ENCODE measurements at regions not wholly inside any gene's neighbourhood (a gene's known extent, or its start where the extent isn't known, plus 50 kb on each side); places are given as distances from the start of the nearest gene placed in this dataset.

DNA sequence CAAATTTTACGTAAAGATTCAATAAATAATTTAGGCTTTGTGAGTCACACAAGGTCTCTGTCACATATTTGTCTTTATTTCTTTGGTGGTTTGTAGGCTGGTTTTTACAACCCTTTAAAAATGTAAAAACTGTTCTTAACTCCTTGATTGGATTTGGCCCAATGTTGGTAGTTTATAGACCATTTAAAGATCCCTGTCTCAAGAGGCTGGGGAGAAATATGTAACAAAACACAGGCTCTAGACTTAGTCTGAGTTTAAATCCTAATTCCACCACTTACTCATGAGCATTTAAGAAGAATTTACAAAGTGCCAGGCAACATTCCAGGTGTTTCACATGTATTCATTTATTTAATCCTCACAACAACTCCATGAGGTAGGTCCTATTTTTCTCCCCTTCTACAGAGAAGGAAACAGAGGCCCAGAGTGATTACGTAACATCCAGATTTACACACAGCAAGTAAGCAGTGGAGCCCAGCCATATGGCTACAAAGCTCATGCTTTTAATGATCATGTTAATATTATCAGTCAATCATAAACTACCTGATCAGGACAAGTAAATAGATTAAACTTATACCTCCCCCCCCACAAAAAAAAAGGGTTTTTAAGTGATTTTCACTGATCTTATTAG, 416.6 kb upstream of the ACVR2A start:
- Histone ChIP-seq H3K4me3 (ENCODE audit: low read length) (no peak overlapping the region), H3K27me3 (ENCODE audit: control insufficient read depth in 1 of 2, insufficient read depth in 2 of 2, low read length in 2 of 2) (no peaks in the 10 kb centered on the region), H3K9me3 (ENCODE audit: control insufficient read depth in 1 of 2, insufficient read depth in 1 of 2, low read length in 2 of 2) (no peaks in the 10 kb centered on the region), H3K36me3 (ENCODE audit: insufficient read depth, low read length) (no peaks in the 10 kb centered on the region), H3K4me1 (ENCODE audit: insufficient read depth, low read length) (no peaks in the 10 kb centered on the region), H3K27ac (ENCODE audit: low read depth in 1 of 2, low read length in 2 of 2) (no peak overlapping the region)
- ChIA-PET POLR2A (no interaction called here), CTCF (no interaction called here)
- no peaks in the 10 kb centered on the region for H3K36me3 Mint-ChIP-seq (ENCODE audit: low read depth)
- intact Hi-C loops (cut with DNase I, micrococcal nuclease) = no loop called here
- H3K4me1 Mint-ChIP-seq (ENCODE audit: low read depth) = no peaks in the 10 kb centered on the region
- no peak for DNase-seq
- ATAC-seq (ENCODE audit: poor library complexity) = no peak
- no peak overlapping the region for H3K27ac Mint-ChIP-seq
- H3K4me3 Mint-ChIP-seq = no peak overlapping the region
- TF ChIP-seq, protein P1, sequence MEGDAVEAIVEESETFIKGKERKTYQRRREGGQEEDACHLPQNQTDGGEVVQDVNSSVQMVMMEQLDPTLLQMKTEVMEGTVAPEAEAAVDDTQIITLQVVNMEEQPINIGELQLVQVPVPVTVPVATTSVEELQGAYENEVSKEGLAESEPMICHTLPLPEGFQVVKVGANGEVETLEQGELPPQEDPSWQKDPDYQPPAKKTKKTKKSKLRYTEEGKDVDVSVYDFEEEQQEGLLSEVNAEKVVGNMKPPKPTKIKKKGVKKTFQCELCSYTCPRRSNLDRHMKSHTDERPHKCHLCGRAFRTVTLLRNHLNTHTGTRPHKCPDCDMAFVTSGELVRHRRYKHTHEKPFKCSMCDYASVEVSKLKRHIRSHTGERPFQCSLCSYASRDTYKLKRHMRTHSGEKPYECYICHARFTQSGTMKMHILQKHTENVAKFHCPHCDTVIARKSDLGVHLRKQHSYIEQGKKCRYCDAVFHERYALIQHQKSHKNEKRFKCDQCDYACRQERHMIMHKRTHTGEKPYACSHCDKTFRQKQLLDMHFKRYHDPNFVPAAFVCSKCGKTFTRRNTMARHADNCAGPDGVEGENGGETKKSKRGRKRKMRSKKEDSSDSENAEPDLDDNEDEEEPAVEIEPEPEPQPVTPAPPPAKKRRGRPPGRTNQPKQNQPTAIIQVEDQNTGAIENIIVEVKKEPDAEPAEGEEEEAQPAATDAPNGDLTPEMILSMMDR (IDR thresholded peaks at IDR 0.05) = no peak
- H3K27me3 Mint-ChIP-seq = no peaks in the 10 kb centered on the region
- H3K9me3 Mint-ChIP-seq = no peaks in the 10 kb centered on the region

DNA sequence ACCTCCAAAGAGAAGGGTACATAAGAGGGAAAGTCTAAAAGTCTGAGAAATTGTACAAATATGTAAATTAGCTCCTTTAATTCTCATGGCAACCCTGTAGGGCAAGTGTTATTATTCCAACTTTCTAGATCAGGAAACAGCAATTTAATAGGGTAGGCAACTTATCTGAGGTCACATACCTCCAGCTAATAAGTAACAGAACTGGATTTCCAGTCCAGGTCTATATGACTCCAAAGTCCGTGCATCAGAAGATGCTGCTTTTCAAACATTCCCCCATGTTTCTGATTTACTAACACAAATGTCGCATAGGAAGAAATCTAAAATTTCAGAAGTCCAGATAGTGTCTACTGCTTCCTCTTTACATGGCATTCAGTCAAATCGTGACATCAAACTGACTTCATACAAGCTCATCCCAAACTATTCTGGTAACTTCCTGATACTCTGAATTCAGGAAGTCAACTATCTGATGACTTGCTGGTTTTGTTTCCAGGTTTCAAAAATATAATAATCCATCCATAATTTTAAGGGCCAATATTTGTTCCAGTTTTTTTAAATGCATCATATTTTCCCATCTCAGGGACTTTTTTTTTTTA, 419.3 kb upstream of the ACVR2A start:
- TF ChIP-seq, protein P1 (IDR thresholded peaks at IDR 0.05) = no peak
- Mint-ChIP-seq H3K4me1 (ENCODE audit: low read depth) (no peaks in the 10 kb centered on the region), H3K4me3 (no peak overlapping the region), H3K36me3 (ENCODE audit: low read depth) (no peaks in the 10 kb centered on the region), H3K9me3 (no peaks in the 10 kb centered on the region), H3K27ac (no peak overlapping the region), H3K27me3 (no peaks in the 10 kb centered on the region)
- H3K9me3 ChIP-seq (ENCODE audit: control insufficient read depth in 1 of 2, insufficient read depth in 1 of 2, low read length in 2 of 2) = no peaks in the 10 kb centered on the region
- DNase-seq (no peak), ATAC-seq (ENCODE audit: poor library complexity) (no peak)
- no peak overlapping the region for H3K4me3 ChIP-seq (ENCODE audit: low read length)
- CTCF ChIA-PET = no interaction called here
- intact Hi-C loops (cut with DNase I, micrococcal nuclease) = no loop called here
- POLR2A ChIA-PET = no interaction called here
- H3K27ac ChIP-seq (ENCODE audit: low read depth in 1 of 2, low read length in 2 of 2) = no peak overlapping the region
- H3K4me1 ChIP-seq (ENCODE audit: insufficient read depth, low read length) = no peaks in the 10 kb centered on the region
- no peaks in the 10 kb centered on the region for H3K27me3 ChIP-seq (ENCODE audit: control insufficient read depth in 1 of 2, insufficient read depth in 2 of 2, low read length in 2 of 2)
- H3K36me3 ChIP-seq (ENCODE audit: insufficient read depth, low read length) = no peaks in the 10 kb centered on the region

DNA sequence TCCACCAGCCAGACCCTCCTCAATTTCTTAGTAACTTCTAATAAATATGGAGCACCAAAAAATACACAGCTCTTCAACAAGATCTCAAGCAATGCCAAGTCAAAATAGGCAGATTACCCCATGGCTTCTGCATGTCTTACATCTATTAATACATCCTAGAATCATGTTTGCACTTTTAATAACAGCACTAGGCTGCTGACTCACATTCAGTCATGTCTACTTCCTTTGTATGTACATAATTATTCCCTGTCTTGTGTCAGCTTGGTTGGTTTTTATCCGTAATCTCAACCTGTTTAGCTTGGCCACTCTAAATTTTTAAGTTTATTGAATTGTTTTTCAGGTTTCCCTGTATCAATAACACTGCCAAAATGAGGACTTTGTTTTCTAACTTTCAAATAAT, 420.1 kb upstream of the ACVR2A start:
- Histone ChIP-seq H3K27me3 (ENCODE audit: control insufficient read depth in 1 of 2, insufficient read depth in 2 of 2, low read length in 2 of 2) (no peaks in the 10 kb centered on the region), H3K4me3 (ENCODE audit: low read length) (no peak overlapping the region), H3K27ac (ENCODE audit: low read depth in 1 of 2, low read length in 2 of 2) (no peak overlapping the region), H3K36me3 (ENCODE audit: insufficient read depth, low read length) (no peaks in the 10 kb centered on the region), H3K9me3 (ENCODE audit: control insufficient read depth in 1 of 2, insufficient read depth in 1 of 2, low read length in 2 of 2) (no peaks in the 10 kb centered on the region), H3K4me1 (ENCODE audit: insufficient read depth, low read length) (no peaks in the 10 kb centered on the region)
- H3K36me3 Mint-ChIP-seq (ENCODE audit: low read depth) = no peaks in the 10 kb centered on the region
- TF ChIP-seq, protein P1 (IDR thresholded peaks at IDR 0.05) = no peak
- no peaks in the 10 kb centered on the region for H3K27me3 Mint-ChIP-seq
- POLR2A ChIA-PET = no interaction called here
- no peak for DNase-seq
- intact Hi-C loops (cut with DNase I, micrococcal nuclease) = no loop called here
- no peak for ATAC-seq (ENCODE audit: poor library complexity)
- H3K4me1 Mint-ChIP-seq (ENCODE audit: low read depth) = no peaks in the 10 kb centered on the region
- no peaks in the 10 kb centered on the region for H3K9me3 Mint-ChIP-seq
- no peak overlapping the region for H3K4me3 Mint-ChIP-seq
- no peak overlapping the region for H3K27ac Mint-ChIP-seq
- CTCF ChIA-PET = no interaction called here
